ENCODE measurements at regions not wholly inside any gene's neighbourhood (a gene's known extent, or its start where the extent isn't known, plus 50 kb on each side); places are given as distances from the start of the nearest gene placed in this dataset.

- Histone ChIP-seq H3K27me3 (ENCODE audit: low read depth) (no peaks in the 10 kb centered on the region), H3K27ac (no peak overlapping the region), H3K36me3 (no peaks in the 10 kb centered on the region), H3K4me3 (no peak overlapping the region), H3K9me3 (no peaks in the 10 kb centered on the region), H3K4me1 (no peaks in the 10 kb centered on the region)
- no peak for TF ChIP-seq CTCF (IDR thresholded peaks at IDR 0.05)
- ATAC-seq (no peak), DNase-seq (no peak)
- intact Hi-C loops (cut with DNase I) = no loop called here
Observed at GRCh38 chr11:45432910-45433309, 146.8 kb upstream of the SYT13 start.

- no peak for TF ChIP-seq CTCF (IDR thresholded peaks at IDR 0.05)
- no peaks in the 10 kb centered on the region for H3K27me3 ChIP-seq (ENCODE audit: low read depth)
- no peak overlapping the region for H3K27ac ChIP-seq
- no peak for DNase-seq
- intact Hi-C loops (cut with DNase I) = no loop called here
- no peaks in the 10 kb centered on the region for H3K36me3 ChIP-seq
- H3K9me3 ChIP-seq = no peaks in the 10 kb centered on the region
- H3K4me3 ChIP-seq = no peak overlapping the region
- no peaks in the 10 kb centered on the region for H3K4me1 ChIP-seq
- no peak for ATAC-seq
Observed at GRCh38 chr11:45432100-45432499, 146.0 kb upstream of the SYT13 start.

- no peak overlapping the region for H3K27ac ChIP-seq
- DNase-seq (no peak), ATAC-seq (no peak)
- no peak overlapping the region for H3K4me3 ChIP-seq
- H3K27me3 ChIP-seq (ENCODE audit: low read depth) = no peaks in the 10 kb centered on the region
- H3K4me1 ChIP-seq = no peaks in the 10 kb centered on the region
- no peak for TF ChIP-seq CTCF (IDR thresholded peaks at IDR 0.05)
- H3K36me3 ChIP-seq = no peaks in the 10 kb centered on the region
- H3K9me3 ChIP-seq = no peaks in the 10 kb centered on the region
- intact Hi-C loops (cut with DNase I) = no loop called here
Observed at GRCh38 chr11:45431046-45432018, 145.2 kb upstream of the SYT13 start.

- TF ChIP-seq CTCF (IDR thresholded peaks at IDR 0.05) = no peak
- no peak for ATAC-seq
- Histone ChIP-seq H3K27me3 (ENCODE audit: low read depth) (no peaks in the 10 kb centered on the region), H3K9me3 (no peaks in the 10 kb centered on the region), H3K4me1 (no peaks in the 10 kb centered on the region), H3K36me3 (no peaks in the 10 kb centered on the region), H3K27ac (no peak overlapping the region), H3K4me3 (no peak overlapping the region)
- intact Hi-C loops (cut with DNase I) = no loop called here
- no peak for DNase-seq
Observed at GRCh38 chr11:45430361-45430760, 144.2 kb upstream of the SYT13 start.

- no peaks in the 10 kb centered on the region for H3K4me1 ChIP-seq
- no peaks in the 10 kb centered on the region for H3K36me3 ChIP-seq
- no peaks in the 10 kb centered on the region for H3K27me3 ChIP-seq (ENCODE audit: low read depth)
- TF ChIP-seq CTCF (IDR thresholded peaks at IDR 0.05) = no peak
- H3K9me3 ChIP-seq = no peaks in the 10 kb centered on the region
- no peak for ATAC-seq
- no peak overlapping the region for H3K4me3 ChIP-seq
- DNase-seq = no peak
- no peak overlapping the region for H3K27ac ChIP-seq
- intact Hi-C loops (cut with DNase I) = no loop called here
Observed at GRCh38 chr11:45429719-45430118, 143.6 kb upstream of the SYT13 start.
